B cell (primary cell): ENCODE measurements at regions not wholly inside any gene's neighbourhood (a gene's known extent, or its start where the extent isn't known, plus 50 kb on each side); places are given as distances from the start of the nearest gene placed in this dataset.

Experiments
- ATAC-seq: fragments of 200-7000 bp; cut with Tn5 transposase; one replicate; pipeline ENCODE4 v1.10.0; 2021; ENCODE audit warnings: low read depth, mild to moderate bottlenecking, moderate number of reproducible peaks, moderate library complexity
- CTCF ChIA-PET: fragments of 350-600 bp; sonication (Branson Sonifier 250); formaldehyde crosslinking; loops from one replicate; lab custom pipeline; 2021; ENCODE audit warnings: antibody characterized with exemption, inconsistent platforms; lab: Charles Lee
- POLR2A ChIA-PET: fragments of 350-600 bp; sonication (Branson Sonifier 250); formaldehyde crosslinking; loops from one replicate; lab custom pipeline; 2021; ENCODE audit warnings: antibody characterized with exemption; lab: Charles Lee
- DNase-seq: peaks from one replicate; pipeline ENCODE4 v3.0.0; 2013
- H2AFZ ChIP-seq: 2 replicates; pipeline ENCODE4 v1.6.1; 2012; ENCODE audit warnings: mild to moderate bottlenecking, low read depth, low read length; ENCODE audit not compliant: insufficient read depth, poor library complexity, severe bottlenecking
- H3K27ac ChIP-seq, 2 donors: 1 replicate in 1 of 2; 2 replicates in 1 of 2; pipeline ENCODE4 v1.5.1; 2012 to 2013; ENCODE audit warnings: low read length in 2 of 2, mild to moderate bottlenecking in 2 of 2, moderate library complexity in 1 of 2
- H3K27me3 ChIP-seq, 4 experiments: fragments of 200-600 bp in 1 of 4; sonication (generic) in 1 of 4; replicated peaks in 1 of 4; 1 replicate in 2 of 4; 2 replicates in 2 of 4; pipeline versions ENCODE4 v1.6.1 to v1.7.0; 2013 to 2016; ENCODE audit warnings: low read length in 3 of 4, mild to moderate bottlenecking in 2 of 4, mixed read lengths in 1 of 4, moderate library complexity in 1 of 4; ENCODE audit not compliant: insufficient read depth in 4 of 4, control insufficient read depth in 3 of 4; ENCODE audit errors: control extremely low read depth in 1 of 4
- H3K36me3 ChIP-seq, 2 experiments: replicated peaks in 1 of 2; 1 replicate in 1 of 2; 2 replicates in 1 of 2; pipeline versions ENCODE4 v1.6.1 to v1.7.1; 2013; ENCODE audit warnings: low read length in 1 of 2; ENCODE audit not compliant: insufficient read depth in 2 of 2, control insufficient read depth in 1 of 2; ENCODE audit errors: control extremely low read depth in 1 of 2, extremely low read depth in 1 of 2
- H3K4me1 ChIP-seq, 2 donors: fragments of 200-600 bp in 1 of 2; sonication (generic) in 1 of 2; 1 replicate in 1 of 2; 2 replicates in 1 of 2; pipeline versions ENCODE4 v1.5.1 to v1.6.1; 2013 to 2017; ENCODE audit warnings: low read length in 2 of 2; ENCODE audit not compliant: control insufficient read depth in 2 of 2, insufficient read depth in 2 of 2
- H3K4me2 ChIP-seq: replicated peaks from 2 replicates; pipeline ENCODE3; 2012; ENCODE audit warnings: mild to moderate bottlenecking, low read depth, low read length; ENCODE audit not compliant: poor library complexity, severe bottlenecking
- H3K4me3 ChIP-seq, 5 experiments: fragments of 200-600 bp in 1 of 5; sonication (generic) in 1 of 5; 1 replicate in 3 of 5; 2 replicates in 2 of 5; pipeline versions ENCODE4 v1.5.1 to v1.7.0; 2011 to 2016; ENCODE audit warnings: low read length in 4 of 5, mild to moderate bottlenecking in 4 of 5, low read depth in 2 of 5, control low read depth in 1 of 5, moderate library complexity in 1 of 5; ENCODE audit not compliant: insufficient read depth in 1 of 5; ENCODE audit errors: control extremely low read depth in 1 of 5, extremely low read depth in 1 of 5
- H3K79me2 ChIP-seq: fragments of 200-600 bp; sonication (generic); one replicate; pipeline ENCODE4 v1.6.0; 2016; ENCODE audit warnings: low read length; ENCODE audit not compliant: control insufficient read depth, insufficient read depth
- H3K9ac ChIP-seq: fragments of 200-600 bp; sonication (generic); 2 replicates; pipeline ENCODE4 v1.6.1; 2017; ENCODE audit warnings: mild to moderate bottlenecking, low read length, moderate library complexity
- H3K9me3 ChIP-seq, 3 donors: one replicate each; pipeline versions ENCODE4 v1.6.1 to v1.7.1; 2013; ENCODE audit warnings: low read length in 2 of 3; ENCODE audit not compliant: control insufficient read depth in 2 of 3, insufficient read depth in 1 of 3; ENCODE audit errors: control extremely low read depth in 1 of 3
- H4K20me1 ChIP-seq: 2 replicates; pipeline ENCODE4 v1.6.0; 2012; ENCODE audit warnings: mild to moderate bottlenecking, low read length; ENCODE audit not compliant: insufficient read depth, control insufficient read depth, poor library complexity, severe bottlenecking
- H3K27ac Mint-ChIP-seq: one replicate; pipeline ENCODE4 v1.8.0; 2021; ENCODE audit warnings: mixed read lengths
- H3K27me3 Mint-ChIP-seq: one replicate; pipeline ENCODE4 v1.8.0; 2021; ENCODE audit warnings: mixed read lengths
- H3K4me1 Mint-ChIP-seq: one replicate; pipeline ENCODE4 v1.8.0; 2021; ENCODE audit warnings: mixed read lengths
- H3K4me3 Mint-ChIP-seq: one replicate; pipeline ENCODE4 v1.8.0; 2021; ENCODE audit warnings: mixed read lengths
- H3K9me3 Mint-ChIP-seq: one replicate; pipeline ENCODE4 v1.8.0; 2022; ENCODE audit warnings: mixed read lengths; ENCODE audit not compliant: insufficient read depth
- CTCF ChIP-seq: fragments of 200-600 bp; IDR thresholded peaks from one replicate; pipeline ENCODE4 v1.8.0; 2022; ENCODE audit warnings: antibody characterized with exemption, mild to moderate bottlenecking
- EZH2 ChIP-seq: IDR thresholded peaks from 2 replicates; pipeline ENCODE4 v1.6.1; 2012; ENCODE audit warnings: borderline replicate concordance, low read depth, mild to moderate bottlenecking, moderate library complexity, low read length; ENCODE audit not compliant: insufficient read depth, poor library complexity, severe bottlenecking
- WGBS: methylation state at CpG from one replicate; pipeline ENCODE4 v1.1.5; 2013; ENCODE audit warnings: missing lambda C conversion rate; ENCODE audit not compliant: insufficient coverage; 5-methylcytosine and 5-hydroxymethylcytosine counted together
- intact Hi-C: fragments of 100-400 bp; cut with micrococcal nuclease; formaldehyde crosslinking; loops from one replicate; pipeline ENCODE4 v1.10.0; 2022

- 100% methylated on average over 1 of the region's 4 CpGs for WGBS
- H3K27ac ChIP-seq: no peak overlapping the region
- no peaks in the 10 kb centered on the region for H3K36me3 ChIP-seq
- no peak for TF ChIP-seq EZH2
- TF ChIP-seq CTCF: no peak
- H3K4me3 ChIP-seq: no peak overlapping the region
- H2AFZ ChIP-seq: no peak overlapping the region
- H3K4me2 ChIP-seq: no peak overlapping the region
- no peaks in the 10 kb centered on the region for H3K9me3 Mint-ChIP-seq
- ChIA-PET POLR2A (no interaction called here), CTCF (interaction anchor here (1.2 kb wide), 1 partner anchor 35 kb away, joined by 3 read pairs; no protein-coding TSS in a partner anchor)
- no peak for ATAC-seq
- H3K9ac ChIP-seq: no peak overlapping the region
- no peaks in the 10 kb centered on the region for H3K79me2 ChIP-seq
- intact Hi-C loops: no loop called here
- H3K4me1 ChIP-seq: peaks cover 10 to 13% of the 10 kb centered on the region in 2 donors
- no peaks in the 10 kb centered on the region for H4K20me1 ChIP-seq
- H3K9me3 ChIP-seq: no peaks in the 10 kb centered on the region
- H3K27me3 ChIP-seq: no peaks in the 10 kb centered on the region
- no peak overlapping the region for H3K4me3 Mint-ChIP-seq
- H3K27me3 Mint-ChIP-seq: peaks cover 15% of the 10 kb centered on the region
- no peak overlapping the region for H3K27ac Mint-ChIP-seq
- DNase-seq: no peak
- peaks cover 16% of the 10 kb centered on the region for H3K4me1 Mint-ChIP-seq
These were observed 65.3 kb downstream of the PRR18 start for GRCh38 chr6:166242888-166243287.

DNA sequence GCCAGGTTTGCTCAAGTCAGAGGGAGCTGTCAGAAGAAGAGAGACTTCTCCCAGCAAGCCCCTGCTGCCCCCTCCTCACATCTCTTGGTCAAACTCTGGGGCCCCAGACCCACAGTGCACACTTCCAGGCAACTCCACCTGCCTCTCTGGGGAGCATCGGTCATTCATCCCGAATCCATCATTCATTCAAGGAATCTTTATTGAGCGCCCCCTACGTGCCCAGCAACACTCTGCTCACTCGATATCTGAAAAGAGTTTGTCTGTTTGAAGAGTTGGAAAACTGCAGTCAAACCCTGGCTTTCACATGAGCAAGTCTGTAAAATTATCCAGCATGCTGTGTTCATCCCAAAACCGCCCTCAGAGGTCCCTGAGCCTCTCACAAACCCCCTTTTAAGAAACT is 66.2 kb downstream of the PRR18 start:
- no peak overlapping the region for H3K4me3 ChIP-seq
- no peaks in the 10 kb centered on the region for H3K9me3 Mint-ChIP-seq
- H3K27ac ChIP-seq: no peak overlapping the region
- intact Hi-C loops: no loop called here
- TF ChIP-seq CTCF (no peak), EZH2 (no peak)
- H3K27ac Mint-ChIP-seq: no peak overlapping the region
- DNase-seq (no peak), ATAC-seq (no peak)
- 100% methylated on average over 1 of the region's 6 CpGs for WGBS
- H3K4me1 Mint-ChIP-seq: peaks cover 16% of the 10 kb centered on the region
- H3K9me3 ChIP-seq: no peaks in the 10 kb centered on the region
- no peak overlapping the region for H3K4me3 Mint-ChIP-seq
- peaks cover 10 to 13% of the 10 kb centered on the region in 2 donors for H3K4me1 ChIP-seq
- POLR2A ChIA-PET: no interaction called here
- H2AFZ ChIP-seq: no peak overlapping the region
- H3K27me3 Mint-ChIP-seq: peaks cover 21% of the 10 kb centered on the region
- no peaks in the 10 kb centered on the region for H3K79me2 ChIP-seq
- no peak overlapping the region for H3K4me2 ChIP-seq
- no peak overlapping the region for H3K9ac ChIP-seq
- H3K27me3 ChIP-seq: no peaks in the 10 kb centered on the region
- H4K20me1 ChIP-seq: no peaks in the 10 kb centered on the region
- CTCF ChIA-PET: no interaction called here
- H3K36me3 ChIP-seq: no peaks in the 10 kb centered on the region
